GM18520 (cell line): ENCODE measurements at regions not wholly inside any gene's neighbourhood (a gene's known extent, or its start where the extent isn't known, plus 50 kb on each side); places are given as distances from the start of the nearest gene placed in this dataset.
"Not testable (repeated sequence)": the region's sequence is repeated elsewhere in the genome, so short reads cannot be mapped to it uniquely, and the experiment has no call there.

ENCODE experiments used
- ATAC-seq: cut with Tn5 transposase; IDR thresholded peaks from one replicate; pipeline ENCODE4 v1.9.1; 2021; ENCODE audit not compliant: unreplicated experiment

GRCh38 chr7:68125168-68125567, 1128.5 kb downstream of the TYW1 start:
- ATAC-seq: no peak

DNA sequence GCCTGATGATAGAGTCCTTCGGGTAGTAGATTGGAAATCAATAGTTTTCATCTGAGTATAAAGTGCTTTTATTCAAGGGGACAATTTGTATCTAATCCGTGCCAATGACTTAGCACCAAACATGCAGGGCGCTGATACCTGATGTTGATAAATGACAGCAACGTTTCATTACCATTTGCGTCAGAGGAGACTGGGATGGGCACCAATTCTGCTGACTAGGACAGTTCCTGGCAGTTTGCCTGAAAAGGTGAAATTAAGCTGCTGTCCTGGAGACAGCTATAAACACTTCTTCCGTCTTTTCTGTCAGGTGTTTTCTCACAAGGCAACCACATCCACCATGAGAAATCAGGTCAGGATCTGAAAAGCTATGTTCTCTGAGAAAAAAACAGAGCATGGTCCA, 1136.4 kb downstream of the TYW1 start:
- ATAC-seq: no peak

GRCh38 chr7:68143345-68143744, 1146.7 kb downstream of the TYW1 start:
- no peak for ATAC-seq

DNA sequence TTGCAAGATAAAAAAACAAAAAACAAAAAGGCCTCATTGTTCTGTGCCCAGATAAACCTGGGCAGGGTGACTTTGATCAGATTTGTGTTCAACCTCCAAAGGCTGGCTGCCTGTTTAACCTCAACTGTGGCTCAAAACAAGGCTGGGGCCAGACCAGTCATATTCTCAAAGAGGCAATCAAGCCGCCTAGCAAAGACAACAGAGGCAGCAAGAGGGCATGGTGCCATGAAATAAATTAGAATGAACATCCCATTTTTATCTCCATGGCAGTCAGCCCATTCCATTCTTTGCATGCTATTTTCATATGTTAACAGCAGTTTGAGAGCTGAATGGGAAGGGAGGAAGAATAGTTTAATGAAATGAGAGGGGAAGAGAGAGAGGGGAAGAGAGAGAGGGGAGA, 1150.3 kb downstream of the TYW1 start:
- ATAC-seq: no peak

DNA sequence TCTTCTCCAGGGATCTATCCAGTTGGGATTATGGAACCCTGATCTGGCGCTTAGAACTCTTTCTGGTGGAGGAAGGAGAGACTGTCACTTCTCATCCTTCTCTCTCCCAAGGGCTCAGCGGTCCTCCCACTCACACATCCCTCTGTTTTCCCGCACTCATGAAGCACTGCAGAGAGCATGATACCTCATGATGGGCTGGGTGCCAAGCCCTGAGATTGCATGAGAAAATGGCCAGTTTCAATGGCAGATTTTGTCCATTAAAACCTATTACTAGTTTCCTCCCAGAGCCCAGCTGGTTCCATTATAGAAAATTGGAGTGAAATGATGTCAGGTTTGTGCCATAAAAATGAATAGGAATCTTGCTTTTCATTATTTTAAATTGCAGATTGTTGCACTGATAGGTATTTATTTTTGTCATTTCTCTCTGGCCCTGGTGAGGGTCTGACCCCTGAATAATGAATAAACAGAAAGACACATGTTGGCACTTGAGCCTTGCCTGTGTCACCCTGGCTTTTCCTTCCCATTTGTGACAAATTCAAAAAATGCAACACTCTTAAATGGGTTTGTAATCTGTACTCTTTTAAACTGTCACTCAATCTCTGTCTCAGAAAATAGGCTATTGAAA, 1151.1 kb downstream of the TYW1 start:
- no peak for ATAC-seq

GRCh38 chr7:68148440-68148839, 1151.8 kb downstream of the TYW1 start:
- ATAC-seq: no peak

DNA sequence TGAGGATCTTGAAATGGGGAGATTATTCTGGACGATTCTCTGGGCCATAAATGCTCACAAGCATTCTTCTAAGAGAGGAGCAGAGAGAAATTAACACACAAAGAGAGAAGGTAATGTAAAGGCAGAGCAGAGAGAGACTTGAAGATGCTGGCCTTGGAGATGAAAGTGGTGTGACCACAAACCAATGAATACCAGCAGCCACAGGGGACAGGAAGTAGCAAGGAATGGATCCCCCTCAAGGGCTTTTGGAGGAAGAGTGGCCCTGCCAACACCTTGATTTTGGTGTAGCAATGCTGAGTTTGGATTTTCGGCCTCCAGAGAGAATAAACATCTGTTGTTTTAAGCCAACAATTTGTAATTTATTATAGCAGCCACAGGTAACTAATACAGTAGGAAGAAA, 1155.6 kb downstream of the TYW1 start:
- ATAC-seq: no peak

DNA sequence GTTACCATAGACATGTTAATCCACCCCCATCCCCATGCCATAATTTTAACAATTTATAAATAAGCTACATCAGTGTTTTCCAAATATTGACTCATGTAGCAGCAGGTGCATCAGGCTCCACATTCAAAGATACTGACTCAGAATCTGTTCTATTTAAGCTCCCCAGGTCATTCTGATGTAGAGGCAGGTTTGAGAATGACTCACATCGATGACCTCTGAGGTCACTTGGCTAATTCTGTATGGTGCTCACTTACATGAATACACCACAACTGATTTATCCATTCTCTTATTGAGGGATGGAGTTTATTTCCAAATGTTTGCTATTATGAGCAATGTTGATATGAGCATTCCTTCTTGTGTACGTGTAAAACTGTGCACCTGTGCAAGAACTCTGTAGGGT, 1159.0 kb downstream of the TYW1 start:
- no peak for ATAC-seq

DNA sequence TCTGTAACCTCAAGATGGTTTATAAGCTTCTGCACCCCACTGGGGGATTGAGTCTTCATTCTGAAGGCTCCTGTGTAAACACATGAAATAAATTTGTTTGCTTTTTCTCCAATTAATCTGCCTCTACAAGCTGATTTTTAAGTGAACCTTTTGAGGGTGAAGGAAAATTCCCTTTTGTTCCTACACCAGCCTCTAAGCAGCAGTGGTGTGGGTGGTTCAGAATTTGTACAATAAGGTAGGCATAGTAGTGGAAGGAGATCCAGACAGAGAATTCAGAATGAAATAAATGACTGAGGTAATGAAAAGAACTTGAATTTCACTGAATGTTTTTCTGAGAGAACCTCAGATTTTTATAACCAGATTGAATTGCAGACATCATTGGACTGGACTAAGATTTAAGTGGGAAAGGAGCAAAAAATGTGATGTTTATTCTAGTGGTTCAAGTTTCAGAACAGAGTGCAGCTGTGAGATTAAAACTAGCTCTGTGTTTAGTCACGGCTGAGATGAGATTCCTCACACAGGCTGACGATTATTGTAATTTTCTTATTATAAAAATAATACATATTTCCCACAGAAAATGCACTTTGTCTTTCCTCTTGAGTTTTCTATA, 1162.2 kb downstream of the TYW1 start:
- ATAC-seq: no peak

DNA sequence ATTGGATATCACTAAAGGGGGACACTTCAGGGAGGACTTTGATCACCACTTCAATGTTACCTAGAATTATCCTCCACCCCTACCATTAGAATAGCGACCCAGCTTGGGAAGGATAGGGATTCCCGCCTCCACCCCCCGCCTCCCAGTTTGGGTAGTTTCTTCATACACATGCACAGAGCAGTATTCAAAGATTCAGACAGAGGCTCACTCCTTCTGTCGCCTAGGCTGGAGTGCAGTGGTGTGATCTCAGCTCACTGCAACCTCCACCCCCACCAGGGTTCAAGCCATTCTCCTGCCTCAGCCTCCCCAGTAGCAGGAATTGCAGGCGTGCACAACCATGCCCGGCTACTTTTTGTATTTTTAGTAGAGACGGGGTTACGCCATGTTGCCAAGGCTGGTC, 1166.1 kb downstream of the TYW1 start:
- no peak for ATAC-seq

GRCh38 chr7:68166525-68166924, 1169.9 kb downstream of the TYW1 start:
- no peak for ATAC-seq

GRCh38 chr7:68173513-68173912, 1176.9 kb downstream of the TYW1 start:
- no peak for ATAC-seq

- ATAC-seq: no peak
Observed at GRCh38 chr7:68176974-68177373, 1180.3 kb downstream of the TYW1 start.

- ATAC-seq: no peak
Observed at GRCh38 chr7:68180761-68181160, 1184.1 kb downstream of the TYW1 start.

- ATAC-seq: no peak
Observed at GRCh38 chr7:68183176-68183575, 1186.5 kb downstream of the TYW1 start.

DNA sequence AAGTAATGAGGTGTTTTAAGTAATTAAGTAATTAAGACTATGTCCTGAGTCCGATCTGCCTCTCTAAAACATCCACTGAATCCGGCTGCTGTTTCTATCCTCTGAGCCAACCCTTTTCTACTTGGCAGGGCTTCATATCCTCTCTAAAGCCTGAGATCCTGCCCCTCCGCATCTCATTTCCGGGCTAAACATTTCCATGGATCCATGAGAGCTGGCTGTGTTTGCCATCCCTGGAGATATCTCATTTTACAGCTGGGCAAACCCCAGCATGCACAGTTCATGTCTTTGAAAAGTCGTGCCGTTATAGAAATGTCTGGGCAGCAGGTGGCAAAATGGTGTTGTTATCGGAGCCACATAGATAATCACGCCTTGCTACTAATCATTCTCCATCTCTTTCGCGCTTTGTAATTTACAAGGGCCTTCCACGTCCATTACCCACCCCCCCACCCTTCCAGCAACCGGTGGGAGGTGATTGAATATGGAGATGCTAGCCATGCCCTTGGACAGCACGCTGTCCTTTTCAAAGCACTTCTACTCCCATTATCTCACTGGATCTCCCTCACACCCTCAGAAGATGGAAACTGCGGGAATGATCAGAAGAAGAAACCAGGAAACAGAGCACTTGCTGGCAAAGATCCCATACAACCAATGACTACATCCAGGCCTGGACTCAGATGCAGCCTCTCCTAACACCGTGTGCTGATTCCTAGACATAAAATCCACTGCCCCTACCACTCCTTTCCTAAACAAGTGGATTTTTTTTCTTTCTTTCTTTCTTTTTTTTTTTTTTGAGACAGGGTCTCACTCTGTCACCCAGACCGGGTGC, 1189.2 kb downstream of the TYW1 start:
- no peak for ATAC-seq

DNA sequence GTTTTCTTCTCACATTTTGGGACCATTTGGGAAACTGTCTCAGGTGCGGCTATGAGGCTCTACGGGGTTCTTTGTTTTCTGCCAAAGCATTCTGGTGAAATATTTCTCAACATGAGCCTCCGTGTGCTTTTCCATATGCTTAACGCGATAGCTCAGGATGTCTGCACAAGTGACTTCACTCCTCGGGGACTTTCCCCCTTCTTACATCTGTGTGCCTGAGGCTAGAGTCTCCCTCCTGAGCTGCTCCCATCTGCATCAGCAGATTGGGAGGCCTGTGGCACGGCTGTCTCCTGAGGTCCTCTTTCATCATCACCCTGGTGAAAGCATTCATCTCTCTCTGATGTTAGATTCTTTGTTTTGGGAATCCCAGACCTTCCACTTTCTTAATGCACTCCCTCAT, 1190.9 kb downstream of the TYW1 start:
- ATAC-seq: no peak

GRCh38 chr7:68192941-68193340, 1196.3 kb downstream of the TYW1 start:
- ATAC-seq: no peak

DNA sequence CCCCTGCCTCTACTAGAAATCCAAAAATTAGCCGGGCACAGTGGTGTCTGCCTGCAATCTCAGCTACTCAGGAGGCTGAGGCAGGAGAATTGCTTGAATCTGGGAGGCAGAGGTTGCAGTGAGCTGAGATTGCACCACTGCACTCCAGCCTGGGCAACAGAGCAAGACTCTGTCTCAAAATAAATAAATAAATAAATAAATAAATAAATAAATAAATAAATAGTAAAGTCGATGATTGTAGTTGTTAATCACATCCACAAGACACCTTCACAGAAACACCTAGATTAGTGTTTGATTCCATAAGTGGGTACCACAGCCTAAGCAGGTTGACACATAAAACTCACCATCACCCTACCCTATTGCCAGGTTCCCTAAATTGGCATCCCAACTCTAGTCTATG, 1199.0 kb downstream of the TYW1 start:
- not testable (repeated sequence) for ATAC-seq

- ATAC-seq: no peak
Observed at GRCh38 chr7:68200051-68200670, 1203.5 kb downstream of the TYW1 start.

DNA sequence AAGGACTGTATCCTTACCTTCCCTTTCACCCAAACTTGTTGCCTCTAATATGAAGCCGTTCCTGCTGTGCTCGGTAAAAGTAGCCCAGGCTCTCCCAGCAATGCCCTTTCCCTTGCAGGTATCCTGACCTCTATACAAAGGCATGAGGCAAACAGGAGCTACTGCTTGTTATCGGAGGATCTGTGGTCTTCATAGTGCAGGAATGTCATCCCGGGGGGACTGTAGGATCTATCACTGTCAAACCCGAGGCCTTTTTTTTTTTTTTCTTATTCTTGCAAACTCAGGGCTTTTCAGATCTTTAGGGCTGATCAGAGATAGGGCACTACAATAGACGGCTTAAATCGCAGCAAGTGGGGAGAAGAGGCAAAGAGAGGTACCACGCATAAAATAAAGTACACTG, 1206.6 kb downstream of the TYW1 start:
- ATAC-seq: no peak

- ATAC-seq: no peak
Observed at GRCh38 chr7:68205826-68206225, 1209.2 kb downstream of the TYW1 start.
